HepG2 (cell line): ENCODE measurements at regions not wholly inside any gene's neighbourhood (a gene's known extent, or its start where the extent isn't known, plus 50 kb on each side); places are given as distances from the start of the nearest gene placed in this dataset.

Experiments
- CREM ChIP-seq, 2 experiments: sonication (generic) in 1 of 2; formaldehyde crosslinking in 1 of 2; IDR thresholded peaks; 2 replicates each; pipeline versions ENCODE4 v1.4.0 to v1.6.1; 2016 to 2020; ENCODE audit warnings: antibody characterized with exemption in 1 of 2, mild to moderate bottlenecking in 1 of 2, missing genetic modification reagents in 1 of 2
- HNRNPK ChIP-seq: fragments of 200-400 bp; formaldehyde crosslinking; IDR thresholded peaks from 2 replicates; pipeline ENCODE4 v1.6.1; 2018; ENCODE audit warnings: low read length, low read depth, moderate library complexity, mild to moderate bottlenecking; ENCODE audit not compliant: poor library complexity, severe bottlenecking
- JUN ChIP-seq: sonication (generic); formaldehyde crosslinking; IDR thresholded peaks from 2 replicates; pipeline ENCODE4 v1.4.0; 2020; ENCODE audit warnings: mild to moderate bottlenecking, missing genetic modification reagents
- TCF12 ChIP-seq, 2 experiments: fragments of 450-650 bp in 1 of 2; sonication (generic) in 1 of 2; formaldehyde crosslinking in 1 of 2; IDR thresholded peaks; 2 replicates each; pipeline versions ENCODE4 v1.6.1 to v1.8.0; 2017 to 2022; ENCODE audit warnings: antibody characterized with exemption in 1 of 2, mild to moderate bottlenecking in 1 of 2, missing genetic modification reagents in 1 of 2, moderate library complexity in 1 of 2
- ZNF790 ChIP-seq: sonication (generic); formaldehyde crosslinking; IDR thresholded peaks from 2 replicates; pipeline ENCODE4 v1.8.0; 2022; ENCODE audit warnings: missing genetic modification reagents, mild to moderate bottlenecking, borderline replicate concordance
- ZSCAN25 ChIP-seq: sonication (generic); formaldehyde crosslinking; IDR thresholded peaks from 2 replicates; pipeline ENCODE4 v1.8.0; 2022; ENCODE audit warnings: mild to moderate bottlenecking, missing genetic modification reagents
- TF ChIP-seq, protein P1 (sequence below): sonication (generic); formaldehyde crosslinking; IDR thresholded peaks from 2 replicates; pipeline ENCODE4 v1.4.0; 2020; ENCODE audit warnings: missing genetic modification reagents
- TF ChIP-seq, protein P2 (sequence below): sonication (generic); formaldehyde crosslinking; IDR thresholded peaks from 2 replicates; pipeline ENCODE4 v1.4.0; 2020; ENCODE audit warnings: missing genetic modification reagents
- TF ChIP-seq, protein P3 (sequence below): sonication (generic); formaldehyde crosslinking; IDR thresholded peaks from 2 replicates; pipeline ENCODE4 v1.4.0; 2020; ENCODE audit warnings: missing genetic modification reagents, borderline replicate concordance
- TF ChIP-seq, protein P4 (sequence below): sonication (generic); formaldehyde crosslinking; IDR thresholded peaks from 2 replicates; pipeline ENCODE4 v1.5.0; 2020; ENCODE audit warnings: mild to moderate bottlenecking, missing genetic modification reagents, borderline replicate concordance

DNA sequence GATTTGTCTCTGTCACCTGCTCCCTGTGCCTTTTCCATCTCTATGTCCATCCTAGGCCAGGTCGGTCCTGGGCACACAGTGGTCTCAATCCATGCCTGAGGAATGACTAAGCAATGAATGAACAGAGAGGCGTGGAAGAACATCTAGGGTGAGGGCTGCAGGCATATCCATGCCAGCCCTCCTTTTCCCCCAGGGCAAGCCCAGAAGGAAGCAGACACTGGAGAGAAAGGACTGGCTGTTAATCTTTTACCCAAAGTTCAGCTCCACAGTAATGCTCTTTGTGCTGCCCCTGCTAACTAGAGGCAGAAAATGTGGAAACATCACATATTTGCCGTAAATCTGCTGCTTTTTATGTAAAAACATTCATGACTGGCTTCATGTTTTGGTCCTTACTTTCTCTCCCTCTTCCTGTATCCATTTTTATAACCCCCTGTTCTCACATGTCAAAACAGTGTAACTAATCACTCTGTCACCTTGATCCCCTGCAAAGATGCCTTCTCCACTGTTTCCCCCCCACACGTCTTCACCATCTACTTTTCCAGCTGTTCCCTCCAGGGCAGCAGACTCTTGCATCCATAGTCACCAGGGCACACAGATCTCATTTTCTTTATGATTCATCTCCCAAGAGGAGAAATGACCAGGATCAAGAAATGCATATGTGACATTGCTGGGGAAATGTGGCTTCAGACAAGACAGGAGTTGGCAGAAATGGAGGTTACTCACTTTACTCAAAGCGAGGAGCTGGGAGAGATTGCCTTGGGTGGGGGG, 166.4 kb upstream of the PROX1 start (continued):
- TF ChIP-seq, protein P1, sequence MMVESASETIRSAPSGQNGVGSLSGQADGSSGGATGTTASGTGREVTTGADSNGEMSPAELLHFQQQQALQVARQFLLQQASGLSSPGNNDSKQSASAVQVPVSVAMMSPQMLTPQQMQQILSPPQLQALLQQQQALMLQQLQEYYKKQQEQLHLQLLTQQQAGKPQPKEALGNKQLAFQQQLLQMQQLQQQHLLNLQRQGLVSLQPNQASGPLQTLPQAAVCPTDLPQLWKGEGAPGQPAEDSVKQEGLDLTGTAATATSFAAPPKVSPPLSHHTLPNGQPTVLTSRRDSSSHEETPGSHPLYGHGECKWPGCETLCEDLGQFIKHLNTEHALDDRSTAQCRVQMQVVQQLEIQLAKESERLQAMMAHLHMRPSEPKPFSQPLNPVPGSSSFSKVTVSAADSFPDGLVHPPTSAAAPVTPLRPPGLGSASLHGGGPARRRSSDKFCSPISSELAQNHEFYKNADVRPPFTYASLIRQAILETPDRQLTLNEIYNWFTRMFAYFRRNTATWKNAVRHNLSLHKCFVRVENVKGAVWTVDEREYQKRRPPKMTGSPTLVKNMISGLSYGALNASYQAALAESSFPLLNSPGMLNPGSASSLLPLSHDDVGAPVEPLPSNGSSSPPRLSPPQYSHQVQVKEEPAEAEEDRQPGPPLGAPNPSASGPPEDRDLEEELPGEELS (CRISPR knock-in tag): 0 out of 2 replicates have a peak, but pooled peaks have one; percentile 6
- TF ChIP-seq ZNF790 (CRISPR knock-in tag): 0 out of 2 replicates have a peak, but pooled peaks have one; percentile 33
- TF ChIP-seq TCF12 (IDR thresholded peaks at IDR 0.05): no peak
- TF ChIP-seq TCF12 (CRISPR knock-in tag; IDR thresholded peaks at IDR 0.05): no peak
- TF ChIP-seq, protein P2, sequence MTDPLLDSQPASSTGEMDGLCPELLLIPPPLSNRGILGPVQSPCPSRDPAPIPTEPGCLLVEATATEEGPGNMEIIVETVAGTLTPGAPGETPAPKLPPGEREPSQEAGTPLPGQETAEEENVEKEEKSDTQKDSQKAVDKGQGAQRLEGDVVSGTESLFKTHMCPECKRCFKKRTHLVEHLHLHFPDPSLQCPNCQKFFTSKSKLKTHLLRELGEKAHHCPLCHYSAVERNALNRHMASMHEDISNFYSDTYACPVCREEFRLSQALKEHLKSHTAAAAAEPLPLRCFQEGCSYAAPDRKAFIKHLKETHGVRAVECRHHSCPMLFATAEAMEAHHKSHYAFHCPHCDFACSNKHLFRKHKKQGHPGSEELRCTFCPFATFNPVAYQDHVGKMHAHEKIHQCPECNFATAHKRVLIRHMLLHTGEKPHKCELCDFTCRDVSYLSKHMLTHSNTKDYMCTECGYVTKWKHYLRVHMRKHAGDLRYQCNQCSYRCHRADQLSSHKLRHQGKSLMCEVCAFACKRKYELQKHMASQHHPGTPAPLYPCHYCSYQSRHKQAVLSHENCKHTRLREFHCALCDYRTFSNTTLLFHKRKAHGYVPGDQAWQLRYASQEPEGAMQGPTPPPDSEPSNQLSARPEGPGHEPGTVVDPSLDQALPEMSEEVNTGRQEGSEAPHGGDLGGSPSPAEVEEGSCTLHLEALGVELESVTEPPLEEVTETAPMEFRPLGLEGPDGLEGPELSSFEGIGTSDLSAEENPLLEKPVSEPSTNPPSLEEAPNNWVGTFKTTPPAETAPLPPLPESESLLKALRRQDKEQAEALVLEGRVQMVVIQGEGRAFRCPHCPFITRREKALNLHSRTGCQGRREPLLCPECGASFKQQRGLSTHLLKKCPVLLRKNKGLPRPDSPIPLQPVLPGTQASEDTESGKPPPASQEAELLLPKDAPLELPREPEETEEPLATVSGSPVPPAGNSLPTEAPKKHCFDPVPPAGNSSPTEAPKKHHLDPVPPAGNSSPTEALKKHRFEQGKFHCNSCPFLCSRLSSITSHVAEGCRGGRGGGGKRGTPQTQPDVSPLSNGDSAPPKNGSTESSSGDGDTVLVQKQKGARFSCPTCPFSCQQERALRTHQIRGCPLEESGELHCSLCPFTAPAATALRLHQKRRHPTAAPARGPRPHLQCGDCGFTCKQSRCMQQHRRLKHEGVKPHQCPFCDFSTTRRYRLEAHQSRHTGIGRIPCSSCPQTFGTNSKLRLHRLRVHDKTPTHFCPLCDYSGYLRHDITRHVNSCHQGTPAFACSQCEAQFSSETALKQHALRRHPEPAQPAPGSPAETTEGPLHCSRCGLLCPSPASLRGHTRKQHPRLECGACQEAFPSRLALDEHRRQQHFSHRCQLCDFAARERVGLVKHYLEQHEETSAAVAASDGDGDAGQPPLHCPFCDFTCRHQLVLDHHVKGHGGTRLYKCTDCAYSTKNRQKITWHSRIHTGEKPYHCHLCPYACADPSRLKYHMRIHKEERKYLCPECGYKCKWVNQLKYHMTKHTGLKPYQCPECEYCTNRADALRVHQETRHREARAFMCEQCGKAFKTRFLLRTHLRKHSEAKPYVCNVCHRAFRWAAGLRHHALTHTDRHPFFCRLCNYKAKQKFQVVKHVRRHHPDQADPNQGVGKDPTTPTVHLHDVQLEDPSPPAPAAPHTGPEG: no peak
- TF ChIP-seq HNRNPK: no peak
- TF ChIP-seq, protein P3, sequence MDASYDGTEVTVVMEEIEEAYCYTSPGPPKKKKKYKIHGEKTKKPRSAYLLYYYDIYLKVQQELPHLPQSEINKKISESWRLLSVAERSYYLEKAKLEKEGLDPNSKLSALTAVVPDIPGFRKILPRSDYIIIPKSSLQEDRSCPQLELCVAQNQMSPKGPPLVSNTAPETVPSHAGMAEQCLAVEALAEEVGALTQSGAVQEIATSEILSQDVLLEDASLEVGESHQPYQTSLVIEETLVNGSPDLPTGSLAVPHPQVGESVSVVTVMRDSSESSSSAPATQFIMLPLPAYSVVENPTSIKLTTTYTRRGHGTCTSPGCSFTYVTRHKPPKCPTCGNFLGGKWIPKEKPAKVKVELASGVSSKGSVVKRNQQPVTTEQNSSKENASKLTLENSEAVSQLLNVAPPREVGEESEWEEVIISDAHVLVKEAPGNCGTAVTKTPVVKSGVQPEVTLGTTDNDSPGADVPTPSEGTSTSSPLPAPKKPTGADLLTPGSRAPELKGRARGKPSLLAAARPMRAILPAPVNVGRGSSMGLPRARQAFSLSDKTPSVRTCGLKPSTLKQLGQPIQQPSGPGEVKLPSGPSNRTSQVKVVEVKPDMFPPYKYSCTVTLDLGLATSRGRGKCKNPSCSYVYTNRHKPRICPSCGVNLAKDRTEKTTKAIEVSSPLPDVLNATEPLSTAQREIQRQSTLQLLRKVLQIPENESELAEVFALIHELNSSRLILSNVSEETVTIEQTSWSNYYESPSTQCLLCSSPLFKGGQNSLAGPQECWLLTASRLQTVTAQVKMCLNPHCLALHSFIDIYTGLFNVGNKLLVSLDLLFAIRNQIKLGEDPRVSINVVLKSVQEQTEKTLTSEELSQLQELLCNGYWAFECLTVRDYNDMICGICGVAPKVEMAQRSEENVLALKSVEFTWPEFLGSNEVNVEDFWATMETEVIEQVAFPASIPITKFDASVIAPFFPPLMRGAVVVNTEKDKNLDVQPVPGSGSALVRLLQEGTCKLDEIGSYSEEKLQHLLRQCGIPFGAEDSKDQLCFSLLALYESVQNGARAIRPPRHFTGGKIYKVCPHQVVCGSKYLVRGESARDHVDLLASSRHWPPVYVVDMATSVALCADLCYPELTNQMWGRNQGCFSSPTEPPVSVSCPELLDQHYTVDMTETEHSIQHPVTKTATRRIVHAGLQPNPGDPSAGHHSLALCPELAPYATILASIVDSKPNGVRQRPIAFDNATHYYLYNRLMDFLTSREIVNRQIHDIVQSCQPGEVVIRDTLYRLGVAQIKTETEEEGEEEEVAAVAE (CRISPR knock-in tag): no peak
- TF ChIP-seq, protein P4, sequence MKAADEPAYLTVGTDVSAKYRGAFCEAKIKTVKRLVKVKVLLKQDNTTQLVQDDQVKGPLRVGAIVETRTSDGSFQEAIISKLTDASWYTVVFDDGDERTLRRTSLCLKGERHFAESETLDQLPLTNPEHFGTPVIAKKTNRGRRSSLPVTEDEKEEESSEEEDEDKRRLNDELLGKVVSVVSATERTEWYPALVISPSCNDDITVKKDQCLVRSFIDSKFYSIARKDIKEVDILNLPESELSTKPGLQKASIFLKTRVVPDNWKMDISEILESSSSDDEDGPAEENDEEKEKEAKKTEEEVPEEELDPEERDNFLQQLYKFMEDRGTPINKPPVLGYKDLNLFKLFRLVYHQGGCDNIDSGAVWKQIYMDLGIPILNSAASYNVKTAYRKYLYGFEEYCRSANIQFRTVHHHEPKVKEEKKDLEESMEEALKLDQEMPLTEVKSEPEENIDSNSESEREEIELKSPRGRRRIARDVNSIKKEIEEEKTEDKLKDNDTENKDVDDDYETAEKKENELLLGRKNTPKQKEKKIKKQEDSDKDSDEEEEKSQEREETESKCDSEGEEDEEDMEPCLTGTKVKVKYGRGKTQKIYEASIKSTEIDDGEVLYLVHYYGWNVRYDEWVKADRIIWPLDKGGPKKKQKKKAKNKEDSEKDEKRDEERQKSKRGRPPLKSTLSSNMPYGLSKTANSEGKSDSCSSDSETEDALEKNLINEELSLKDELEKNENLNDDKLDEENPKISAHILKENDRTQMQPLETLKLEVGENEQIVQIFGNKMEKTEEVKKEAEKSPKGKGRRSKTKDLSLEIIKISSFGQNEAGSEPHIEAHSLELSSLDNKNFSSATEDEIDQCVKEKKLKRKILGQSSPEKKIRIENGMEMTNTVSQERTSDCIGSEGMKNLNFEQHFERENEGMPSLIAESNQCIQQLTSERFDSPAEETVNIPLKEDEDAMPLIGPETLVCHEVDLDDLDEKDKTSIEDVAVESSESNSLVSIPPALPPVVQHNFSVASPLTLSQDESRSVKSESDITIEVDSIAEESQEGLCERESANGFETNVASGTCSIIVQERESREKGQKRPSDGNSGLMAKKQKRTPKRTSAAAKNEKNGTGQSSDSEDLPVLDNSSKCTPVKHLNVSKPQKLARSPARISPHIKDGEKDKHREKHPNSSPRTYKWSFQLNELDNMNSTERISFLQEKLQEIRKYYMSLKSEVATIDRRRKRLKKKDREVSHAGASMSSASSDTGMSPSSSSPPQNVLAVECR (CRISPR knock-in tag): peak; percentile 31; the same call in 1 of the 2 replicates
- TF ChIP-seq JUN: no peak
- TF ChIP-seq CREM (IDR thresholded peaks at IDR 0.05): no peak
- TF ChIP-seq CREM (CRISPR knock-in tag; IDR thresholded peaks at IDR 0.05): no peak
- TF ChIP-seq ZSCAN25: no peak
